GM18873 (cell line): ENCODE measurements at regions not wholly inside any gene's neighbourhood (a gene's known extent, or its start where the extent isn't known, plus 50 kb on each side); places are given as distances from the start of the nearest gene placed in this dataset.

Experiments
- ATAC-seq: cut with Tn5 transposase; IDR thresholded peaks from one replicate; pipeline ENCODE4 v1.9.1; 2021; ENCODE audit warnings: mild to moderate bottlenecking, moderate library complexity, moderate number of reproducible peaks; ENCODE audit not compliant: unreplicated experiment, low FRiP score

DNA sequence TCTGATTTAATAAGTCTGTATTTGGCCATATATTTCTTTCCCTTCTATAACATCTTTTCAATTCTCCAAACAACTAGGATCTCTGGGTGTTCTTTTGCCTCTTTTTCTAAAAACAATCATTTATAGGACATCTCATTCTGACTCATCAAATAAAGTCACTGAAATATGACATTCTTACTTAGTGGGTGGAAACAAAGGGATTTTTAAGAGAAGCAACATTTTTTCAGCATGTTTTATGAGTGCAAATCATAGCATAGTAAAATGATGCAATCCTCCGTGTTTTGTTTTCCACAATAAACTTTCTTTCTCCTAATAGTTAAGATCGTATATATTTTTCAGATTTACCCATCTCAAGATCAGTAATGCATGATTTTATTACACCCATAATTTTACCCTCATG lies 179.8 kb downstream of the SPCS3 start:
- ATAC-seq, result no peak

DNA sequence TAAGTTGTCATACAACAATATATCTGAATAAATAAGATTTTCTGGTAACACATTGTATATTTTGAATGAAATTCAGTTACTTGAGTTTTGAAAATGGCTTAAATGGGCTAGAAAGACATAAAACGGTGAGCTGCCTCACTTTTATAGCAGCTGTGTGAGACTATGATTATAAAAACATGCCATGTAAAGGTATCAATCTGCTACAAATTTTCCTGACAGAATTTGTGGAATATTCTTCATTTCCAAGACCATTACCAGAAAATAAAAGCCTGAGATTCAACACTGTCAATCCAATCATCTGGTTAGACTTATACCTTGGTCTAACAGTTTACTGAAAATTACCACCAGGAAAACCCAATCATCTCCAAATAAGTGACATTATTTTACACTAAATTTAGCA lies 181.1 kb downstream of the SPCS3 start:
- no peak for ATAC-seq

DNA sequence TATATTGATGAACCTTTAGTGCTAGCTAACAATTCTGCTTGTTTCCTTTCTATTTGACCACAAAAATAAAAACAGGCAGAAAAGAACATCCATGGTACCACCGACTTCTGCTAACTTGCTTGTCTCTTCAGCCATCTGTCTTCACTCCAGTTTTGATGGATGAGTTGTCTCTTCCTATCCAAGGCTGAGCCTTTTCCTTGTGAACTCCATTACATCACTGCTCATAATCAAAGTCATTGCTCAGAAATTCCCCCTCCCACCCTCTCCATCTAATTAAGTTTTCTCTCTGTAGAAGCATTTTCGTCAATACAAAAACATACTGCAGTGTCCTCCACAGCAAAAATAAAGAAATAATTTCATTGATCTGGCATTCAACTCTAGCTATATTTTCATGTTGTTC lies 184.4 kb downstream of the SPCS3 start:
- no peak for ATAC-seq

DNA sequence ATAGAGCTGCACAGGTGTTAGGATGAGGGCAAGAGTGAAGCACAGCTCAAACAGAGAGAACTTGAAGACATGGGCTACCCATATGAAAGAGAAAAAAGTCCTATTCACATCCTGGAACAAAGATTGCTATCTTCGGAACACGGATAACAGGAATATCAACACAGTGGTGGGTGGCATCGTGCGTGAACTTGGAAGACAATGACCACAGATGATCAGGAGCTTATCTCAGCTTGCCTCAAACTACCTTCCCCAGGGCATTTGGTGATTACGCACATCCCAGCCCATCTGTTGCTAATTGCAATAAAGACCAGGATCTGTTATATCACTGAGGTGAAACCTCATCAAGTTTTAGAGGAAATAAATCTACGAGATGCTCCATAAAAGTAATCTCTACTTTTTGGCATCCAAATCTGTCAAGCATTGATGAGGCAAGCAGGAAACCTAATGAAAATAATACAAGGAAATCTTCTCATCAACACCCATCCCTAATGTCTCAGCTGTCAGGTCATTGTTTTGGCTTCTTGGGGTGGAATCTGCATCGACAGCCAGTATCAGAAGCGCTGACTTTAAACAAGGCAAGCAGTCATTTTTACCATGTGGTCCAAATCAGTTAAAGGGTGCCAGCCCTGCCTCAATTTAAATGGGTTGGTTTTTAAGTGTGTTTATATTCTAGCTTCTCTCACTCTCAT lies 188.2 kb downstream of the SPCS3 start:
- no peak for ATAC-seq

DNA sequence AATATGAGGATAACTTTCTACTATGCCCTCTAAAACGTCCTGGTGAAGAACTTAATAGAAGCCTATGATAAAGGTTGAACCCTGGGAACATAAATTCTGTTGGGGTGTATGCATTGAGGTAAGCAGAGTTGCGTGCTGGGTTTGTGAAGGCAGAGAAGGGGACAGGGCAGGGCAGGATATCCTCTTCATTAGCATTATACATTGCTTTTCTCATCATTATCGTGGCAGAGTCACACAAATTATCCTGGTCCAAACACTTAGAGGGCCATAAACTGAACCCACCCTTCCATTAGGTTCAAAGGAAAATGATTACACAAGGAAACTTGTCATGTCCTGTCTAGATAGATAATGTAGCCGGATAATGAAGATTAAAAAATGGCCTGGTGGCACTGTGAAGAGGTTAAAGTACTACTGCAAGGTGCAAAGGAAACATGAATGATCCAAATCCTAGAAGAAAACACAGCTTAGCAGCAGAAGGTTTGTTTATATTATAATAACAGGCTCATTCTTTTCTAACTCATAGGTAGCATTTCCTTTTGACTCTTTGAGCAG lies 189.1 kb downstream of the SPCS3 start:
- ATAC-seq, result no peak

DNA sequence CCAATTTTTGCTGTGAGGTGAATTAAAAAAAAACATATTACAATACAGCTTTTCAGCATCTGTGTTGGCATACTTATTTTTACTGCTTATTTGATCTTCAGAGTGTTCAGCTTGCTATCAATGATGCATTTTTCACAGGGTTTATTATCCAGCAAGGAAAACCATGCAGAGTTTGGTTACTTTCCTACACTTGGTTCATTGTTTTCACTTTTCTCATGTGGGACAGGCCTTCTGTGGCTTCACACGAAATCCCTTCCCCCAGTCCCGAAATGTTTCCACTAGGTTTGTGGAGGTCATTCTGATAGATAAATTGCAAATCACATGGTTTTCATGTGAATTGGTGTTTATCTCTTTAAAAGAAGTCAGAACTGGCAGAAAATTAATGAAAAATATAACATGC lies 205.8 kb downstream of the SPCS3 start:
- no peak for ATAC-seq

DNA sequence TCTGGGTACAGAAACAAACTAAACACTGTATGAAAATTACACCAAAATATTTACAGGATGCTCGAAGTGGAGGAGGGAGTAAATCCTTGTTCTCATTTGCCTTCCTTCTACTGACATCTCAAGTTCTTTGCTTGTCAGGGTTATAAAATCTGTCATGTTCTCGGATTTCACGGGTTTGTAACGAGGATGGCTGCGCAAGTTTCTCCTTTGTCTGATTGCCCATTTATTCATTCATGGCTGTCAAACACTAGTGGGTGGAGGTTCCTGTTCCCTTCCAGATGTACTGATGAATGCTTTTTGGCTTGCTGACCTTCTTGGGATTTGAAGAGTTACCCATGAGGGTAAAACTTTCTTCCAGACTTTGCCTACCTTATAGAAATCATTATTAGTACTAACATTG lies 206.9 kb downstream of the SPCS3 start:
- no peak for ATAC-seq

DNA sequence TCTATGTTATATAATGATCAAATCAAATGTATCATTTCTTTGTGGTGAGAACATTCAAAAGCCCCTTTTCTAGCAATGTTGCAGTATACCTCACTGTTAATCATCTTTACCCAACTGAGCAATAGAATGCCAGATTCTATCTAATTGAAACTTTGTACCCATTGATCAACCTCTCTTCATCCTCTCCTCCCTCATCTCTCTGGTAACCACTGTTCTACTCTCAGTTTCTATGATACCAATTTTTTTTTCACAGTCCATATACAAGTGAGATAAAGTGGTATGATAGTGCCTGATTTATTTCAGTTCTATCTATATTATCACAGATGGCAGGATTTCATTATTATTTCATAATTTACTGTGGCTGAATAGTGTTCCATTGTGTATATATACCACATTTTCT lies 209.8 kb downstream of the SPCS3 start:
- ATAC-seq, result no peak

DNA sequence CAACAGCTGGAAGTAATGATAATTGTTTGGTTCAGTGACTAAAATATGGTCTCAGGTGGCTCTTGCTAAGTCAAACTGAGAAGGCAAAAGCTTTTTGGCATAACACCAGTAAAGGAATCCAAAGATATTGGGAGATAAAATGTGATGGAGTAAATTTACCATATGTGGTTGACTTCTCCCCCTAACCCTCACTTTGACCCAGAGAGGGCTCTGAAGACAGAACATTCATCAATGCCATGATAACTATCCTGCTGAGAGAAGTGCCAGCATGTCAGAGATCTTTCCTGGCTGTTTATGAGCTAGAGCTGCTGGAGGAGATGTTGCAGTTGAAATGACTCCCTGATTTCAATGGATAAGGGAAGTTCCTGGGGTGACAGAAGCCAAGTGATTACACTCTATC lies 213.4 kb downstream of the SPCS3 start:
- no peak for ATAC-seq

DNA sequence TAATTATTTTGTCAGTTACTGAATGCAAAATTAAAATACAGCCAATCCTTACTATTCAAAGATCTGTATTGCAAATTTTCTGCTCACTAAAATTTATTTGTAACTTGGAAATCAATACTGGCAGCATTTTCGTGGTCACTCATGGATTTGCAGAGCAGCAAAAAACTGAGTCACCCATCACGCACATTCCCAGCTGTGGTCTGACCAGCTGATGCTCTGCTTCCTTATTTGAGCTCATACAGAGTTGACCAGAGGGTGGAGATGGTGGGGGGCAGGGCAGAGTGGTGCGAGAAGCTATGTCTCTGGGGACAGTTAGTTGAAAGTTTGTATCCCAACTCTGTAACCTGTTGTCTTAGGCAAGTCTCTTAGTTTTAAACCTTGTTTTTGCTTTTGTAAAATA lies 214.8 kb downstream of the SPCS3 start:
- ATAC-seq, result no peak

DNA sequence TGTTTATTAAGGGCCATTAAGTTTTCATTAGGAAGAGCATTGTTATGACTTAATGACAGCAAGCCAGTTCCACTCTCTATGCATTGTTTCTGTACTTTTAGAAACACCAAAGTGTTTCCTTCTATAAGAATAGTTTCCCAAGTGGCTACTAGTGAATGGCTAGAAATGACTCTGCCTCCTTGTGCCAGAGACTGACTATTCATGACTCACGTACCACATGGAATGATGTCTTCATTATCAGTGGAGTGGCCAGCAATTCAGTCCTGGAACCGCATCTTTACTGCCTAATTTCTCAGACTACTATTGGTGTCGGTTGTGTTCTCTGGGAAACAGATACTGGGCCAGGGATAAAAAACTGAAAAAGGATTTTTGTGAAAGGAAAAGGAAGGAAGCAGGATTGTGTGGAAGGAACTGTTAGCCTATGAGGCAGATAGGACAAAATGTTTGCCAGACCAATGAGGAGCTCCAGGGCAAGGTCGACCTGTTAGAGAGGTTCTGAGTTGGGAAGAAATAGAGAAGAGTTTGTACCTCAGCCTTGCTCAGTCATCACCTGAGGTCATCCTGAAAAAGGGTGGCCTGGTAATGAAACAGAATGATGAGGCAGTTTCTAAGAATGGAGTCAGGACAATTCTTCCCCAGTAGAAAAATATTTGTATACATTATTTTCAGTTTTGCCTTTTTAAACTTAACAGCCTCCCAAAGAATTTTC lies 218.6 kb downstream of the SPCS3 start:
- no peak for ATAC-seq

DNA sequence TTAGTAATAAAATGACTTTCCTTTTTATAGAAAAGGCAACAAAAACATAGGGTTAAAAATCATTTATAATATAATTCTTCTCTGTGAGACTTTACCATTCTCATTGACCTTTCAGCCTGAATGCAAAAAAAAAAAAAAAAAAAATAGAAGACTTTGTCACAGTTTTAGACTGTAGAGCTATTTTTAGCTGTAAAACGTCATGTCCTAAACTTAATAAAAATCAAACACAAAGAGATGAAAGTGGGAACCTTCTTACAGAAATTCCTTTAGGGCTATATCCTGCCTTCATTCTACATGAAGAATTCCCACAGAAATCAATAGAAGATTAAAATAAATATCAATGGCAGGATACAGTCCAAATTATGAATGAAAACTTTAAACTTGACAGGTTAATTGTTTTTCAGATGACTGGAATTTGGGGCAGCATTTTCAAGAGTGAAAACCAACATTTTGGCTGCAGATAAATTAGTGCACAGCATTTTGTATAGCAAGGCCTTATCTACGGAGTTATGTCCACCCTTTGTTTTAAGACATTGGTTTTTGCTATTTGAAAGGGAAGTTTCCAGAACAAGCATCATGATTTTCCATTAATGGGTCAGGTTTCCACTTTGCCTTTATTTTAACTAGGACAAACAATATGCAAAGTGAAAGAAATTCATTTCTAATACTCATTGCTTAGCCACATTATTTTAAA lies 219.5 kb downstream of the SPCS3 start:
- ATAC-seq, result no peak

DNA sequence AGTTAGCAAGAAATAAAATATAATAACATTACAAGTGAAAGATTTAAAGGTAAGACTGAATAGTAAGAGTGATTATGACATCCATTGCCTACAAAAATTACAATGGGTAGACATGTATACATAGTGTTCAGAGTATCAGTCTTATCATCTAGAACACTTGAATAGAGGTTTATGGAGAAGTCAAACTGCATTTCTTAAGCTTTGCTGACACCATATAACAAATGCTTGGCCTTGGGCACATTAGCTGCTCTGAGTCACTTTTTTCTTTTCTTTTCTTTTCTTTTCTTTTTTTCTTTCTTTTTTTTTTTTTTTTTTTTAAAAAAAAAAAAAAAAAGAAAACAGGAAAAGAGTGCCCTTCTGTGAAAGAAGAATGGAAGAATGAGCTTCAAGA lies 220.0 kb downstream of the SPCS3 start:
- no peak for ATAC-seq

DNA sequence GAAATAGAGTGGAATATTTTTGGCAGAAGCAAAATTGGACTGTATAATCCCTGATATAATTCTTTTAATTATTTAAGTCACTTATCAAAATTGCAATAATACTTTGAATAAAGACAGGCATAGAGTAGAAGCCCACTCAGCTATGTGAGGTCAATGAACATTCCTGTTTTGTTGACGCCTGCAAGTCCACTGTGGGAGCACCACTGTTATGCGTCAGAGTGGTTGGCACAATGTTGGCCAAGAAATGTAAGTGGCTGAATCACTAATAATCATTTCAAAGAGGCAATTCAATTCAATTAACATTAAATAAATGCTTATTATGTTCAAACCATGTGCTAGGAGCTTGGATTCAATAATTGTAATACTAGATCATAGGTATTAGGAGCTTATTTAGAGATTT lies 221.0 kb downstream of the SPCS3 start:
- no peak for ATAC-seq

DNA sequence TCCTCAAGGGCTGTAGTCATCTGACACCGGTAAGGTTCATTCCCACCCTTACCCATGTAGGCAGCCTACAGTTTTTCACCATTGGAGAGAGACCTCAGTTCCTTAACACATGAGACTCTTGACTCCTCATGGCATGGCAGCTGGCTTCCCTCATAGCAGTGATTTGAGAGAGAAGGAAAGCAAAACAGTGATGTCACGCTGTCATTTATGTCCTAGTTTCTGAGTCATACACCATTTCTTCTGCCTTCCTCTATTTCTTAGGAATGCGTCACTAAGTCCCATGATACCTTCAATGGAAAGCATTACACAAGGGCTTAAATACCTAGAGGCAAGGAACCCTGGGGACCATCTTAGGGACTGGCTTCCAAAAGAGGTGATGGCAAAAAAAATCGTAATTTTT lies 226.1 kb downstream of the SPCS3 start:
- no peak for ATAC-seq

DNA sequence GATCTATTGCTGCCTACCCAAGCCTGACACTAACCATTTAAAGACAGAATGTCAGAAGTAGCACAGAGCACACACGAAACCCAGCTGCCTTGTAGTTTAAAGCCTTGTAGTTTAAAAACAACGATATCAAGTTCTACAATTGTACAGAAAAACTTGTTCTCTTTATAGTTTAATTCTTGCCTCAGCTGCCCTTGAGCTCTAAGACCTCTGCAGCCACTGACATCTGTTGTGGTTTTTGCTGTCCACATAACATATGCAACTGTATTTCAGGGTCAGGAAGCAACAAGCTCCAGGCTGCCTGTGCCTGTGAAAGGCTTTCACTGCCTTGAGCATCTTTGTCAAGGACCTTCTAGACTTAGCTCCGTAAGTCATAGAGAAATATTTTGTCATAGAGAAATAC lies 227.2 kb downstream of the SPCS3 start:
- ATAC-seq, result no peak

DNA sequence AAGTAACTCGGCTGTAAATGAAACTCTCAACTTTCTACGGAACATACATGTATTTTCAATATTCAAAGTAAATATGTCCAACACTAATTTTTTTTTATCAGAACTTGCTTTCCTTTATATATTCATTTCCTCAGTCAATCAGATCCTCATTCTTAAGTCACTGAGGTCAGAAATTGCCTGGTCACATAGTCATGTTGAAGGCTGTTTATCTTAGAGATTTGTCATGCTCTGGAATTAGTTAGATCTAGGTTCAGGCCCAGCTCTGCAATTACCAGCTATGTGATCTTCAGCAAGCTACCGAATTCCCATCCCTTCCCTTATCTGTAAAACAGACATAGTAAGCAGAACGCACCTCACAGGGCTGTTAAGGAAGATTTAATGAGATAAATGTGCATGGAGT lies 228.8 kb downstream of the SPCS3 start:
- ATAC-seq, result no peak

DNA sequence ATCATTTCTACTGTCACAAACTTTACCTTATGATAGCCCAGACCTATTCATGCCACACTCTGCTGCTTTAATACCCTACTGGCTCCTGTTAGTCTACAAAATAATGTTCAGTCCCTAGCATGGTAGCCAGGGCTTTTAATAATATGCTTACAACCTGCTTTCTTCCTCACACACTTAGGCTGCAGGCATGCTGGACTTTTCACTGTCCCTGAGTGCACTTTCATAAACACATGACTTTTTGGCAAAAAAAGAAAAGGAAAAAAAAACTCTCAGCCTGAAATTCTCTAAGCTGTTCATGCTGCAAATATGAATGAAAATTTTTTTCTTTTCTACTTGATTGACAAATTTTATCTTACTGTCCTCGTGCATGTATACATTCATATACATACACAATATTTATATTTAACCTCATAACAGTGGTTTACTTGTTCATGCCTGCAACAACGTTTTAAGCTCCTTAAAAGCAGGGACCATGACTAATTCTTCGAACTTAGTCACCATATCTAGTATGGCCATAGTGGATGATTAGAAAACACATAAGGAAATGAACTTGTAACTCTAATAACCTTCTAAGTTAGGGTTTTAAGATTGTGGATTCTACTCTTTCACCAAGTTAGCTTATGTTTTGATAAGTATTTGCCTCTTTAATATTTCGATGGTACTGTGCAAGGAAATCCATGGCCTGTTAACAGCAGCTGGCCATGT lies 229.5 kb downstream of the SPCS3 start:
- no peak for ATAC-seq

DNA sequence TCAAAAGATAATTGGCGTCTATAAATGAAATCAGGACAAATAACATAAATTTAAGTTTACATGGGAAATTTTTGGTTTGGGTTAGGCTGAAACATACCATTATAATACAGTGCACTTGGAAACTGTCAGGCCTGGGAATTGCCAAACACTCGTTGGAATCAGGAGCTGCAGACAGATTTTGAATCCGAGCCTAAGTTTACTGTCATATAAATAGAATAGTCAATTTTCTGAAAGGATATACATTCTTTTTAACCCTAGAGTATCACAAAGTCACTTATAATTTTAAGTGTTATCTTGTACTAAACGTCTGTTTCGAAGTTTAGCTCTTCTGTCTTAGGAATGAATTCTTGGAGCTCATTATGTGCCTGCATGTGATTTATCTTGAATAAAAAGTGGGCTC lies 234.1 kb downstream of the VEGFC start:
- ATAC-seq, result no peak

DNA sequence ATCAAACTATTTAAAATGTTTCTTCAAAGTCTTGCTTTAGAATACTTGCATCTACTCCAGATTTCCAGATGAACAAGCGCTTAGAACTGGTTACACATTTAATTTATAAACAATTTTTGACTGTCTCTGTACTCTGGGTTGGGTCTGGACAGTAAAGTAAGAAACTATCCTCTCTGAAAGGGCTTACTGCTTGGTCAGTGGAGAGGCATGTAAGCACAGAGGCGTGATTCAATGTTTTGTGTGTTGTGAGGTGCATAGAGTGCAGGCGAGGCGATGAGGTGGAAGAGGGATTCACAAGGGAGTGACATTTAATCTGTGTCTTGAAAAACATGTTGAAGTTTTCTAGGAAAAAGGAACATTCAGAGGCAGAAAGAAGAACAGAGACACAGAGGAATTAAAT lies 231.4 kb downstream of the VEGFC start:
- ATAC-seq, result no peak

DNA sequence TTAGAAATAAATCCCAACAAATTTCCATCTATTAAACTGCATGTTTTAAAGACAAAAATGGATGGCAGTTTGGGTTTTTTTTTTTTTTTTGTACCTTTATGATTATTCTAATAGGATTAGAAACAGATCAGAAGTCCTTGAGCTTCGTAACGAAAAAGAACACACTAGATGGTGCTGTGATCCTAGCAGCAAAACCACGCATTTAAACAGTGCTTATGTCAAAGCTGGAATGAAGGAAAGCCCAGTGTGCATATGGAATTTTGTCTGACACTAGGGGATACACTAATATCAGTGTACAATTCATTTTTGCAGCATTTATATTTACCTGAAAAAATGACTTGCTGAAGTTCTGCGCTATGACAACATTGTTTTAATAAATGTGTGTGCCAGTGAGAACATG lies 229.1 kb downstream of the VEGFC start:
- no peak for ATAC-seq
